Uterus (tissue), 2 donors: ENCODE measurements at regions not wholly inside any gene's neighbourhood (a gene's known extent, or its start where the extent isn't known, plus 50 kb on each side); places are given as distances from the start of the nearest gene placed in this dataset.

Experiments used
- POLR2A ChIP-seq, 2 donors: fragments of 450-650 bp; IDR thresholded peaks; one replicate each; pipeline ENCODE4 v1.6.1; 2016; ENCODE audit warnings: antibody characterized with exemption in 2 of 2, mild to moderate bottlenecking in 1 of 2, moderate library complexity in 1 of 2
- TF ChIP-seq, protein P1 (sequence below), 4 experiments: fragments of 200-600 bp in 2 of 4; fragments of 450-650 bp in 2 of 4; sonication (generic) in 2 of 4; IDR thresholded peaks; one replicate each; pipeline ENCODE4 v1.5.1; 2016 to 2019; ENCODE audit warnings: antibody characterized with exemption in 4 of 4, mild to moderate bottlenecking in 2 of 4, moderate library complexity in 1 of 4

DNA sequence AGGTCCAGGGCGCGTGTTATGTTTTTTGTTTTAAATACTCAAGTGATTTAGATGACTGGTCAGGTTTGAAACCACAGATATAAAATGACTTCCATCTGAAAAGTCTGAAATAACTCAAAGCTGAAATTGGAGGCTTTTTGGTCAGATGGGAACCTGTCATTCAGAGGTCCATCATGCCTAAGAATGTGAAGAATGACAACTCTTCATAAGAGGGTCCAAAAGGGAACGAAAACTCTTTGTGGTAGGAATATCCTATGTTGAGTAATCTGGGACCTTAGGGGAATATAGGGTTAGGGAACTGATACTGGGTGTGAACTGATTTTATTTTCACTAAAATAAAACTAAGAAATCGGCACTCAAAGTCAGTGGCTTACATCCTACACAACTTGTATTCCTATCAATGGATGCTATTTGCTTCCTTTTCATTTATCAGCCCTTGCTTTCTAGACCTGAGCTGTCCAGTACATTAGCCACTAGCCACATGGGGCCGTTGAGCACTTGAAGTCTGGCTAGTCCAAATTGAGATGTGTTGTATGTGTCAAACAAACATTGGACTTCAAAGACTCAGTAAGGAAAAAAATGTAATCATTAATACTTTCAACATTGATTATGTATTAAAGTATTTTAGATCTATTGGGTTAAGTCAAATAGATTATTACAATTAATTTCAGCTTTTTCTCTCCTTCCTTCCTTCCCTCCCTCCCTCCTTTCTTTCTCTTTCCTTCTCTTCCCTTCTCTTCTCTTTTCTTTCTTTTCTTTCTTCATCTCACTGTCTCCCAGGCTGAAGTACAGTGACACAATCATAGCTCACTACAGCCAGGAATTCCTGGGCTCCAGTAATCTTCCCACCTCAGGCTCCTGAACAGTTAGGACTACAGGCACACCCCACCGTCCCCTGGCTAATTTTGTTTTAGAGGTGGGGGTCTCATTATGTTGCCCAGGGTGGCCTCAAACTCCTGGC lies 56.5 kb upstream of the KDM7A start:
- TF ChIP-seq, protein P1, sequence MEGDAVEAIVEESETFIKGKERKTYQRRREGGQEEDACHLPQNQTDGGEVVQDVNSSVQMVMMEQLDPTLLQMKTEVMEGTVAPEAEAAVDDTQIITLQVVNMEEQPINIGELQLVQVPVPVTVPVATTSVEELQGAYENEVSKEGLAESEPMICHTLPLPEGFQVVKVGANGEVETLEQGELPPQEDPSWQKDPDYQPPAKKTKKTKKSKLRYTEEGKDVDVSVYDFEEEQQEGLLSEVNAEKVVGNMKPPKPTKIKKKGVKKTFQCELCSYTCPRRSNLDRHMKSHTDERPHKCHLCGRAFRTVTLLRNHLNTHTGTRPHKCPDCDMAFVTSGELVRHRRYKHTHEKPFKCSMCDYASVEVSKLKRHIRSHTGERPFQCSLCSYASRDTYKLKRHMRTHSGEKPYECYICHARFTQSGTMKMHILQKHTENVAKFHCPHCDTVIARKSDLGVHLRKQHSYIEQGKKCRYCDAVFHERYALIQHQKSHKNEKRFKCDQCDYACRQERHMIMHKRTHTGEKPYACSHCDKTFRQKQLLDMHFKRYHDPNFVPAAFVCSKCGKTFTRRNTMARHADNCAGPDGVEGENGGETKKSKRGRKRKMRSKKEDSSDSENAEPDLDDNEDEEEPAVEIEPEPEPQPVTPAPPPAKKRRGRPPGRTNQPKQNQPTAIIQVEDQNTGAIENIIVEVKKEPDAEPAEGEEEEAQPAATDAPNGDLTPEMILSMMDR (IDR thresholded peaks at IDR 0.05), result no peak
- TF ChIP-seq POLR2A (IDR thresholded peaks at IDR 0.05), result no peak
